ENCODE measurements at regions not wholly inside any gene's neighbourhood (a gene's known extent, or its start where the extent isn't known, plus 50 kb on each side); places are given as distances from the start of the nearest gene placed in this dataset.

DNA sequence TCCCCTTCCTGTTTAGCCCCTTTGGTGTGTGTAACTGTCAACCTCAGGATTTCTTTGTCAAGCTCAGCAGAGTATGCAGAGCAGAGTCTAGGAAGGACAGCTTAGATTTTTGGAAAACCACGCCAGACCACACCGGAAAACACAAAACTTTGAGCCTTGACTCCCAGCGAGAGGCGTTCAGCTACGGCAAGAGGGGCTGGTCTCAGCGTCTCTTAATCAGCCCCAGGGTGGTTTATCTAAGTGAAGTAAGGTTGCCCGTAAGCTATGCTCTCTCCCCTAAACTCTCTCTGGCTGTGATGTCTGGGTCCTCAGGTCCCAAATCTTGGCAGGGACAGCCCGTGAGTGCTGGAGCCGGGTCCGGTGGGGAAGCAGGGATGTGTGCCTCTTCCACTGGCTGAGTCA lies 230.9 kb downstream of the KLF6 start:
- H3K4me3 ChIP-seq (ENCODE audit: low read depth, low read length), result no peak overlapping the region
- no peak for TF ChIP-seq CTCF (IDR thresholded peaks at IDR 0.05; ENCODE audit: low read depth, low read length)

GRCh38 chr10:3552281-3552680 lies 232.7 kb downstream of the KLF6 start:
- no peak for TF ChIP-seq CTCF (IDR thresholded peaks at IDR 0.05; ENCODE audit: low read depth, low read length)
- no peak overlapping the region for H3K4me3 ChIP-seq (ENCODE audit: low read depth, low read length)

GRCh38 chr10:3551761-3552160 lies 233.2 kb downstream of the KLF6 start:
- H3K4me3 ChIP-seq (ENCODE audit: low read depth, low read length), result no peak overlapping the region
- no peak for TF ChIP-seq CTCF (IDR thresholded peaks at IDR 0.05; ENCODE audit: low read depth, low read length)

DNA sequence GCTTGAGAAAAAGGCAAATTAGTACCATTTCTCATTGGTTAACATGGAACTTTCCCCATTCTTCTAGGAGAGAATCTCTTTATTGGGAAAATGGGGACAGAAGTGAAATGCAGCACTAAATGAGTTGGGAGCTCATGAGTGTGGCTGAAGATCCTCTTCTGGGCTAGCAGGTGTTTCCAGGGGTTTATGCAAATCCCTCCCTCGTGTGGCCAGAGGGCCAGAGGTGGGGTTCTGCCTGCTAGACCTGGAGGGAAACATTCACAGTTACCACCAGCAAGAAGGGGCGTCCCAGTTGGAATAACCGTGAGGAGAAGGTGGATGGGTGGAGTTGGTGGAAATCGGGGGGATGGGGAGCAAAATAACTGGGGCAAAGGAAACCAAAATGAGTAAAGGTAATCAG lies 235.9 kb downstream of the KLF6 start:
- TF ChIP-seq CTCF (IDR thresholded peaks at IDR 0.05; ENCODE audit: low read depth, low read length), result no peak
- H3K4me3 ChIP-seq (ENCODE audit: low read depth, low read length), result no peak overlapping the region

- H3K4me3 ChIP-seq (ENCODE audit: low read depth, low read length), result no peak overlapping the region
- no peak for TF ChIP-seq CTCF (IDR thresholded peaks at IDR 0.05; ENCODE audit: low read depth, low read length)
Measured at GRCh38 chr10:3548702-3549101, 236.3 kb downstream of the KLF6 start.

DNA sequence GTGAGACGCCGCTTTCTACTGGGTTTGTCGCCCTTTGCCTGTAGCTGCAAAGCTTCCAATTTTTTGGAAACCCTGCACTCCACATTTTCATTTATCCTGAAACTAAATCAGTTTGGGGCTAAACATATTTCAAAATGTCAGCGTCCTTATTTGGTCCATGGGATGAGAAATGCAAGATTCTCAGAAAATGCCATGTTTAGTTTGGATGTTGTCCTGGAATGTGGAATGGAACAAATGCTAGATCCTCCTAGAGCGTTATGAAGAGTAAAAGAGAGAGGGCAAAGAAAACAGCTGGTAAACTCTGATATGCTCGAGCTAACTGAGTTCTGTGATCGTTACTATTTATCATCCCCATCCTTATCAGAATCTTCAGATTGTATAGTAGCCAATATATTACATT lies 236.9 kb downstream of the KLF6 start:
- H3K4me3 ChIP-seq (ENCODE audit: low read depth, low read length), result no peak overlapping the region
- no peak for TF ChIP-seq CTCF (IDR thresholded peaks at IDR 0.05; ENCODE audit: low read depth, low read length)

- no peak for TF ChIP-seq CTCF (IDR thresholded peaks at IDR 0.05; ENCODE audit: low read depth, low read length)
- H3K4me3 ChIP-seq (ENCODE audit: low read depth, low read length), result no peak overlapping the region
Measured at GRCh38 chr10:3544561-3544960, 240.4 kb downstream of the KLF6 start.

All from WI38 (cell line).